ENCODE measurements at regions not wholly inside any gene's neighbourhood (a gene's known extent, or its start where the extent isn't known, plus 50 kb on each side); places are given as distances from the start of the nearest gene placed in this dataset.

GRCh38 chr15:92528736-92529135 is 126.8 kb downstream of the FAM174B start:
- no peak for DNase-seq

DNA sequence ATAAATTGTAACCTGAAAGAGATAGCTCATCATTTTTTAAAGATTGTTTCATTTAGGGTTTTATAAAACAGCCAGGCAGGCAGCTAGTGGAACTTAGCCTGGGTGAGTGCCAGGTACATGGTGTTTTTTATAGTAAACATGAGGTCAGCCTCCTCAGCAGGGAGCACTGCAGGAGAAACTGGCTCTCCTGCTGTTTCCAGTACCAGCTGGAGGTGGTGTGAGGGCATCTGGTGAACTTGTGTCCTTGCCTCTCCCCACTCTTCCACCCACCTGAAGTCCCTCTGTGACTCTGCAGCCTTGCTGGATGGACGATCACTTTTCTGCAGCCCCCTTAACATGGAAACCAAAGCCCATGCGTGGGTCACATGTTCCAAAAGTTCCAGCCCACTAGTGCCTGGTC is 128.4 kb downstream of the FAM174B start:
- H3K9me3 ChIP-seq: no peaks in the 10 kb centered on the region
- TF ChIP-seq, protein P1, sequence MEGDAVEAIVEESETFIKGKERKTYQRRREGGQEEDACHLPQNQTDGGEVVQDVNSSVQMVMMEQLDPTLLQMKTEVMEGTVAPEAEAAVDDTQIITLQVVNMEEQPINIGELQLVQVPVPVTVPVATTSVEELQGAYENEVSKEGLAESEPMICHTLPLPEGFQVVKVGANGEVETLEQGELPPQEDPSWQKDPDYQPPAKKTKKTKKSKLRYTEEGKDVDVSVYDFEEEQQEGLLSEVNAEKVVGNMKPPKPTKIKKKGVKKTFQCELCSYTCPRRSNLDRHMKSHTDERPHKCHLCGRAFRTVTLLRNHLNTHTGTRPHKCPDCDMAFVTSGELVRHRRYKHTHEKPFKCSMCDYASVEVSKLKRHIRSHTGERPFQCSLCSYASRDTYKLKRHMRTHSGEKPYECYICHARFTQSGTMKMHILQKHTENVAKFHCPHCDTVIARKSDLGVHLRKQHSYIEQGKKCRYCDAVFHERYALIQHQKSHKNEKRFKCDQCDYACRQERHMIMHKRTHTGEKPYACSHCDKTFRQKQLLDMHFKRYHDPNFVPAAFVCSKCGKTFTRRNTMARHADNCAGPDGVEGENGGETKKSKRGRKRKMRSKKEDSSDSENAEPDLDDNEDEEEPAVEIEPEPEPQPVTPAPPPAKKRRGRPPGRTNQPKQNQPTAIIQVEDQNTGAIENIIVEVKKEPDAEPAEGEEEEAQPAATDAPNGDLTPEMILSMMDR (IDR thresholded peaks at IDR 0.05): no peak
- no peak for TF ChIP-seq EP300 (IDR thresholded peaks at IDR 0.05; ENCODE audit: low read depth)
- TF ChIP-seq POLR2AphosphoS5 (IDR thresholded peaks at IDR 0.05): peak in 1 of 3 donors; percentile 7
- WGBS, 2 donors (ENCODE audit: low coverage in 1 of 2): 78% methylated on average over 2 of the region's 2 CpGs; no CpG with 5 or more reads in 1 of the 2 donors
- no peaks in the 10 kb centered on the region for H3K27me3 ChIP-seq
- no peaks in the 10 kb centered on the region for H3K36me3 ChIP-seq
- intact Hi-C loops (cut with DNase I; ENCODE audit: low total_unique reads) (loop anchor here (10.0 kb wide), 1 partner anchor 188 kb away; no protein-coding TSS in a partner anchor), in situ Hi-C loops (cut with MboI; ENCODE audit: low pct_ligation_motif_present in 1 of 4, low pct_unique_long_range_greater_than_20kb in 1 of 4, low sequenced_read_pairs in 3 of 4) (loop anchor here in 3 of 4 donors (10.0 kb wide), 3 partner anchors 158 to 188 kb away; no protein-coding TSS in a partner anchor)
- peak; percentile 9 for DNase-seq
- H3K4me1 ChIP-seq: no peaks in the 10 kb centered on the region
- no peak overlapping the region for H3K27ac ChIP-seq
- H3K4me3 ChIP-seq: no peak overlapping the region

More at GRCh38 chr15:92528736-92529135, 126.8 kb downstream of the FAM174B start:
- WGBS, 2 donors (ENCODE audit: low coverage in 1 of 2): 93% methylated on average over 1 of the region's 1 CpG; no CpG with 5 or more reads in 1 of the 2 donors
- Histone ChIP-seq H3K4me1 (no peaks in the 10 kb centered on the region), H3K27ac (no peak overlapping the region), H3K27me3 (no peaks in the 10 kb centered on the region), H3K9me3 (no peaks in the 10 kb centered on the region), H3K4me3 (no peak overlapping the region), H3K36me3 (no peaks in the 10 kb centered on the region)
- in situ Hi-C loops (cut with MboI; ENCODE audit: low pct_ligation_motif_present in 1 of 4, low pct_unique_long_range_greater_than_20kb in 1 of 4, low sequenced_read_pairs in 3 of 4) (loop anchor here in 3 of 4 donors (10.0 kb wide), 3 partner anchors 156 to 186 kb away; no protein-coding TSS in a partner anchor), intact Hi-C loops (cut with DNase I; ENCODE audit: low total_unique reads) (loop anchor here (10.0 kb wide), 1 partner anchor 186 kb away; no protein-coding TSS in a partner anchor)
- TF ChIP-seq POLR2AphosphoS5 (IDR thresholded peaks at IDR 0.05) (no peak), EP300 (IDR thresholded peaks at IDR 0.05; ENCODE audit: low read depth) (no peak)

GRCh38 chr15:92525758-92526245 is 129.8 kb downstream of the FAM174B start:
- DNase-seq: no peak
- intact Hi-C loops (cut with DNase I; ENCODE audit: low total_unique reads): loop anchor here (10.0 kb wide), 1 partner anchor 189 kb away; no protein-coding TSS in a partner anchor
- no peak overlapping the region for H3K4me3 ChIP-seq
- in situ Hi-C loops (cut with MboI; ENCODE audit: low pct_ligation_motif_present in 1 of 4, low pct_unique_long_range_greater_than_20kb in 1 of 4, low sequenced_read_pairs in 3 of 4): loop anchor here in 3 of 4 donors (10.0 kb wide), 3 partner anchors 159 to 189 kb away; no protein-coding TSS in a partner anchor
- H3K27me3 ChIP-seq: no peaks in the 10 kb centered on the region
- no peaks in the 10 kb centered on the region for H3K4me1 ChIP-seq
- no peak overlapping the region for H3K27ac ChIP-seq
- WGBS, 2 donors (ENCODE audit: low coverage in 1 of 2): 53% methylated on average over 3 of the region's 3 CpGs; no CpG with 5 or more reads in 1 of the 2 donors
- no peaks in the 10 kb centered on the region for H3K9me3 ChIP-seq
- H3K36me3 ChIP-seq: no peaks in the 10 kb centered on the region
- TF ChIP-seq EP300 (IDR thresholded peaks at IDR 0.05; ENCODE audit: low read depth): no peak
- TF ChIP-seq POLR2A (IDR thresholded peaks at IDR 0.05): no peak
- TF ChIP-seq, protein P1 (IDR thresholded peaks at IDR 0.05): no peak
- TF ChIP-seq POLR2AphosphoS5 (IDR thresholded peaks at IDR 0.05): no peak

DNA sequence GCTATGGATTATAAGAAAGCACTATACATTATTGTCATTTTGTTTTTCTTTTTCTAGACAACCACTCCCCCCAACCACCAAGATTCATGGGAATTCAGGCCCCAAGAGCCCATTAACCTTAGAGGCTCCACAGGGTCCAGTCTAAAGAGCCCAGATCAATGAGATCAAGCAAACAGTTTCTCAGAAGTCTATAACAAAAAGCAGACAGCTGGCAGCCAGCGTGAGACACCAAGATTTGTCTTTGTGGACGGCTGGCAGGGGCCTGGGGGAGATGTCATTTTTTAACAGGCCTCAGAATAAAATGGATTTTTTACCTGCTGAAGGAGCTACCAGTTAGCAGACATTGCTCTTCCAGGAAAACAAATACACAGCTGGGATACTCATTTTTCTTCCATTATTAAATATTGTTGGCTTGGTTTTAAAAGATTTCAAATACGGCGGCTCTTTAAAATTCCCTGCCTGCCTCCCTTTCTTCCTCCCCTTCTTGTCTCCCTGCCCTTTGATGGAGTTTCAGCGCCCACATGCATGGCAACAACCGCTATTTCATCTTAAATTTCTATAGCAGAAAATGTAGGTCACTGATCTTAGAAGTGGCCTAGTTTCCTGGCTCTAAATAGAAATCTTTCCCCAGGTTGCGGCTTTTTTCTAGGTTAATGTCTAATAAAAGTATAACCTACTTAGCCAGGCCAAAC is 130.6 kb downstream of the FAM174B start:
- Histone ChIP-seq H3K36me3 (no peaks in the 10 kb centered on the region), H3K4me3 (no peak overlapping the region), H3K9me3 (no peaks in the 10 kb centered on the region), H3K27ac (no peak overlapping the region), H3K4me1 (no peaks in the 10 kb centered on the region), H3K27me3 (no peaks in the 10 kb centered on the region)
- in situ Hi-C loops (cut with MboI; ENCODE audit: low pct_ligation_motif_present in 1 of 4, low pct_unique_long_range_greater_than_20kb in 1 of 4, low sequenced_read_pairs in 3 of 4) (loop anchor here (10.0 to 25.0 kb wide), 4 partner anchors 160 to 190 kb away; no protein-coding TSS in a partner anchor), intact Hi-C loops (cut with DNase I; ENCODE audit: low total_unique reads) (loop anchor here (1.0 to 10.0 kb wide), 2 partner anchors 42 to 190 kb away; no protein-coding TSS in a partner anchor)
- 90 to 100% methylated on average over 2 to 7 of the region's 7 CpGs for WGBS, 2 donors (ENCODE audit: low coverage in 1 of 2)
- TF ChIP-seq POLR2AphosphoS5 (IDR thresholded peaks at IDR 0.05) (no peak), POLR2A (IDR thresholded peaks at IDR 0.05) (no peak), EP300 (IDR thresholded peaks at IDR 0.05; ENCODE audit: low read depth) (no peak)
- TF ChIP-seq, protein P1 (IDR thresholded peaks at IDR 0.05): no peak
- no peak for DNase-seq
